Uterus (tissue), 3 donors: ENCODE measurements at regions not wholly inside any gene's neighbourhood (a gene's known extent, or its start where the extent isn't known, plus 50 kb on each side); places are given as distances from the start of the nearest gene placed in this dataset.

Source experiments
- DNase-seq, 2 donors: peaks; one replicate each; pipeline ENCODE4 v3.0.0-alpha.2; 2019 to 2020
- H3K27ac ChIP-seq, 2 donors: fragments of 200-600 bp; sonication (generic); 1 replicate in 1 of 2; 2 replicates in 1 of 2; pipeline ENCODE4 v1.5.1; 2016 to 2018
- H3K27me3 ChIP-seq, 2 donors: fragments of 200-600 bp; sonication (generic); one replicate each; pipeline ENCODE4 v1.5.1; 2018 to 2019; ENCODE audit warnings: control low read depth in 1 of 2
- H3K36me3 ChIP-seq, 2 donors: fragments of 200-600 bp; sonication (generic); one replicate each; pipeline ENCODE4 v1.5.1; 2019; ENCODE audit warnings: control low read depth in 1 of 2
- H3K4me1 ChIP-seq, 2 donors: fragments of 200-600 bp; sonication (generic); one replicate each; pipeline ENCODE4 v1.5.1; 2018 to 2019; ENCODE audit warnings: control low read depth in 1 of 2
- H3K4me3 ChIP-seq, 2 donors: fragments of 200-600 bp; sonication (generic); 1 replicate in 1 of 2; 2 replicates in 1 of 2; pipeline ENCODE4 v1.5.1; 2018 to 2019; ENCODE audit warnings: mild to moderate bottlenecking in 1 of 2
- H3K9me3 ChIP-seq, 2 donors: fragments of 200-600 bp; sonication (generic); one replicate each; pipeline ENCODE4 v1.5.1; 2019; ENCODE audit warnings: control low read depth in 1 of 2
- CTCF ChIP-seq, 4 experiments: fragments of 200-600 bp in 2 of 4; fragments of 450-650 bp in 2 of 4; sonication (generic) in 2 of 4; IDR thresholded peaks; one replicate each; pipeline ENCODE4 v1.5.1; 2016 to 2019; ENCODE audit warnings: antibody characterized with exemption in 4 of 4, mild to moderate bottlenecking in 2 of 4, moderate library complexity in 1 of 4
- POLR2A ChIP-seq, 2 donors: fragments of 450-650 bp; IDR thresholded peaks; one replicate each; pipeline ENCODE4 v1.6.1; 2016; ENCODE audit warnings: antibody characterized with exemption in 2 of 2, mild to moderate bottlenecking in 1 of 2, moderate library complexity in 1 of 2
- intact Hi-C: fragments of 100-400 bp; cut with DNase I; formaldehyde crosslinking; loops from one replicate; pipeline ENCODE4 v1.15.1; 2023; ENCODE audit warnings: low total_unique reads
- donor health status: DM: yes; HTN: yes; CAD: no.

DNA sequence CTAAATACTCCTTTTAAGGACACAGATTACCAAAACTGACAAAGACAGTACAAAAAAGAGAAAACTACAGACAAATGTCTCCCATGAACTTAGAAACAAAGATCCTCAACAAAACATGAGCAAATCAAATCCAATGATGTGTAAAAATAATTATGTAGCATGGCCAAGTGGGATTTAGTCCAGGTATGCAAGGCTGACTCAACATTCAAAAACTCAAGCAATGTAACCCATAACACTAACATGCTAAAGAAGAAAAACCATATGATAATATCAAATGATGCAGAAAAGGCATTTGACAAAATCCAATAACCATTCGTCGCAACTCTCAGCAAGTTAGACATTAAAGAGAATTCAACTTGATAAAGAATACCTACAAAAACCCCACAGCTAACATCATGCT lies 239.0 kb upstream of the KLHL29 start:
- intact Hi-C loops: no loop called here
- H3K36me3 ChIP-seq: no peaks in the 10 kb centered on the region
- TF ChIP-seq CTCF (IDR thresholded peaks at IDR 0.05): no peak
- no peak for TF ChIP-seq POLR2A (IDR thresholded peaks at IDR 0.05)
- H3K4me1 ChIP-seq: no peaks in the 10 kb centered on the region
- no peaks in the 10 kb centered on the region for H3K27me3 ChIP-seq
- H3K4me3 ChIP-seq: no peak overlapping the region
- H3K9me3 ChIP-seq: no peaks in the 10 kb centered on the region
- no peak for DNase-seq
- H3K27ac ChIP-seq: no peak overlapping the region

DNA sequence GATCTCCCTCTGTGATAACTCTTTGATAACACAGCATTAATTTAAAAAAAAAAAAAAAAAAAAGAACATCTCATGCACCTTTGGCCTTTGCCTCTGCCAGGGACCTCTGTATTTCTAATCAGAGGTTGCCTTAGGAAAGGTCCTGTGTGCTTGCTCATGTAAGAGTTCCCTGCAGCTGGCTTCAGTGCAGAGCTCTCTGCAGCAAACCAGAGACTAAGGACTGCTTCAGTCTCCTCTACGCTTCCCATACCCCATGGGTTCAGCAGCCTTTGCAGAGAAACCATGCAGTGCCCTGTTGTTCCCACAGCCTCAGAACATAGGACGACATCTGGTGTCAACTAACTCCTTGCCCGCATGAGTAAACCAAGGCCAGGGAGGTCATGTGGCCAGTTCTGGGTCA lies 236.6 kb upstream of the KLHL29 start:
- Histone ChIP-seq H3K4me3 (no peak overlapping the region), H3K4me1 (no peaks in the 10 kb centered on the region), H3K36me3 (no peaks in the 10 kb centered on the region), H3K9me3 (no peaks in the 10 kb centered on the region), H3K27me3 (no peaks in the 10 kb centered on the region), H3K27ac (no peak overlapping the region)
- no peak for DNase-seq
- no peak for TF ChIP-seq POLR2A (IDR thresholded peaks at IDR 0.05)
- TF ChIP-seq CTCF (IDR thresholded peaks at IDR 0.05): no peak
- intact Hi-C loops: no loop called here

DNA sequence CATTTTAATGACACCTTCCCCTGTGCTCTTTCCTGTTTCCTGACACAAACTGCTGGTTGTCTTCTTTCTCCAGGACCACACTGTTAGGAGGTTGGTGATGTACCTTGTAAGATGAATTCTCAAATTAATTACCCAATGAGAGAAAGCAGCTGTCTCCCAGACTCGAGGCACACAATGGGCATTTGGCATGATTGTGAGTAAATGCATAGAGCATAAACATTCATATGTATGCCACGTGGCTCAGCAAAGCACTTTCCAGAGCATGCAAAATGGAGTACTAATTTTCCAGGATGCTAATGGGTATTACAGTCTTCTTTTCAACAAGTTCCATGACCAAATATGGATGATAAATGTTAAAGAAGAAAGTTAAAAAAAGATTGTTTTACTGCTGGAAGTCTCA lies 235.2 kb upstream of the KLHL29 start:
- TF ChIP-seq CTCF (IDR thresholded peaks at IDR 0.05): no peak
- no peak for TF ChIP-seq POLR2A (IDR thresholded peaks at IDR 0.05)
- Histone ChIP-seq H3K9me3 (no peaks in the 10 kb centered on the region), H3K27me3 (no peaks in the 10 kb centered on the region), H3K36me3 (no peaks in the 10 kb centered on the region), H3K4me1 (no peaks in the 10 kb centered on the region), H3K4me3 (no peak overlapping the region), H3K27ac (no peak overlapping the region)
- intact Hi-C loops: no loop called here
- DNase-seq: no peak

DNA sequence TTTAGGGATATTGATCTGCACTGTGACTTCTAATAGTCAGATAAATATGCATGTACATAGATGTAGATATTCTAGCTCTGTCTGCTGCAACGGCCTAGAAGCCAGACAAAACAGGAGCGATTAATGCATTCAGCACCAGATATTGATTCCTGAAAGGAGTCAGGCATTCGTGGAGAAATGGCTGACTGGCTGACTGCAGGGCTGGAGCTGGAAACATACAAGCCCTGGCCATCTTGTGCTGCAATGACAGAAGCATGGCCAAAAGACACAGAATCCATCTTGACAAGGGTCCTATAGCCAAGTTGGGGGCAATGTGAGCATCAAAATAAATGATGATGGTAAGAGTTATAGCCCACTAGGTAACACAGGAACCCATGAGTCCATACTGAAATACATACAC lies 231.5 kb upstream of the KLHL29 start:
- Histone ChIP-seq H3K4me3 (no peak overlapping the region), H3K27me3 (no peaks in the 10 kb centered on the region), H3K36me3 (no peaks in the 10 kb centered on the region), H3K27ac (no peak overlapping the region), H3K4me1 (no peaks in the 10 kb centered on the region), H3K9me3 (no peaks in the 10 kb centered on the region)
- intact Hi-C loops: no loop called here
- TF ChIP-seq POLR2A (IDR thresholded peaks at IDR 0.05): no peak
- no peak for TF ChIP-seq CTCF (IDR thresholded peaks at IDR 0.05)
- DNase-seq: no peak

GRCh38 chr2:23155022-23155421 lies 230.0 kb upstream of the KLHL29 start:
- TF ChIP-seq CTCF (IDR thresholded peaks at IDR 0.05): no peak
- no peak for TF ChIP-seq POLR2A (IDR thresholded peaks at IDR 0.05)
- intact Hi-C loops: no loop called here
- Histone ChIP-seq H3K4me1 (no peaks in the 10 kb centered on the region), H3K27ac (no peak overlapping the region), H3K27me3 (no peaks in the 10 kb centered on the region), H3K36me3 (no peaks in the 10 kb centered on the region), H3K9me3 (no peaks in the 10 kb centered on the region), H3K4me3 (no peak overlapping the region)
- no peak for DNase-seq
